ENCODE measurements at regions not wholly inside any gene's neighbourhood (a gene's known extent, or its start where the extent isn't known, plus 50 kb on each side); places are given as distances from the start of the nearest gene placed in this dataset.

DNA sequence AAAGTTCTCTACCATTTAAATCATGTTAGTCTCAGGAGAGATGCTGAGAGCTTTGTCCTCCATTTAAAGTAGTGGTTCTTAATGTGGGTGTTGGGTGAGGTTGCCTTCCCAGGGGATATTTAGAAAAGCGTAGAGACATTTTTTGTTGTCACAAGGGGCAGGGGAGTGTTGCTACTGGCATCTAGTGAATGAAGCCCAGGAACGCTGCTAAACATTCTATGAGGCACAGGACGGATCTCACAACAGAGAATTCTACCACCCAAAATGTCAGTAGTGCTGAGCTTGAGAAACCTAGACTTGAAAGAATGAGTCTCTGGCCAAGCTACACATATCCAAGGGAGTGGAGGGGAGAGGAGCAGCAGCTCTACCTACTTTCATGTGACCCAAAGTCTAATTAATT lies 60.7 kb upstream of the CTNNB1 start:
- no peaks in the 10 kb centered on the region for H3K9me3 ChIP-seq (replicated peaks in 1 of 2; ENCODE audit: control insufficient read depth in 1 of 2, insufficient read depth in 1 of 2, low read length in 2 of 2)
- no peaks in the 10 kb centered on the region for H4K20me1 ChIP-seq (ENCODE audit: insufficient read depth, low read length)
- H3K79me2 ChIP-seq (ENCODE audit: insufficient read depth, low read length), result no peaks in the 10 kb centered on the region
- H3K9ac ChIP-seq (ENCODE audit: insufficient read depth, low read length, poor library complexity, severe bottlenecking), result no peak overlapping the region
- no peak for DNase-seq
- no peak overlapping the region for H3K4me3 Mint-ChIP-seq
- peaks cover 11 to 14% of the 10 kb centered on the region in 2 donors for H3K4me1 ChIP-seq (ENCODE audit: control insufficient read depth in 1 of 2, insufficient read depth in 2 of 2, low read length in 2 of 2)
- H3K9me3 Mint-ChIP-seq, result peaks cover 0 to 12% (median 7%) of the 10 kb centered on the region in 7 donors
- H3K4me1 Mint-ChIP-seq, result peaks cover 11% of the 10 kb centered on the region
- H3K4me3 ChIP-seq (replicated peaks in 1 of 3; ENCODE audit: low read depth in 2 of 3, low read length in 3 of 3), result no peak overlapping the region
- H3K4me2 ChIP-seq (replicated peaks; ENCODE audit: extremely low read depth, low read length, poor library complexity, severe bottlenecking), result no peak overlapping the region
- no CpG with 5 or more reads among the region's 3 CpGs for WGBS (ENCODE audit: insufficient coverage)
- H3K36me3 ChIP-seq (replicated peaks in 1 of 2; ENCODE audit: control insufficient read depth in 1 of 2, insufficient read depth in 2 of 2, low read length in 2 of 2), result no peaks in the 10 kb centered on the region
- TF ChIP-seq, protein P1, sequence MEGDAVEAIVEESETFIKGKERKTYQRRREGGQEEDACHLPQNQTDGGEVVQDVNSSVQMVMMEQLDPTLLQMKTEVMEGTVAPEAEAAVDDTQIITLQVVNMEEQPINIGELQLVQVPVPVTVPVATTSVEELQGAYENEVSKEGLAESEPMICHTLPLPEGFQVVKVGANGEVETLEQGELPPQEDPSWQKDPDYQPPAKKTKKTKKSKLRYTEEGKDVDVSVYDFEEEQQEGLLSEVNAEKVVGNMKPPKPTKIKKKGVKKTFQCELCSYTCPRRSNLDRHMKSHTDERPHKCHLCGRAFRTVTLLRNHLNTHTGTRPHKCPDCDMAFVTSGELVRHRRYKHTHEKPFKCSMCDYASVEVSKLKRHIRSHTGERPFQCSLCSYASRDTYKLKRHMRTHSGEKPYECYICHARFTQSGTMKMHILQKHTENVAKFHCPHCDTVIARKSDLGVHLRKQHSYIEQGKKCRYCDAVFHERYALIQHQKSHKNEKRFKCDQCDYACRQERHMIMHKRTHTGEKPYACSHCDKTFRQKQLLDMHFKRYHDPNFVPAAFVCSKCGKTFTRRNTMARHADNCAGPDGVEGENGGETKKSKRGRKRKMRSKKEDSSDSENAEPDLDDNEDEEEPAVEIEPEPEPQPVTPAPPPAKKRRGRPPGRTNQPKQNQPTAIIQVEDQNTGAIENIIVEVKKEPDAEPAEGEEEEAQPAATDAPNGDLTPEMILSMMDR (IDR thresholded peaks at IDR 0.05), result no peak
- H3K27me3 Mint-ChIP-seq (ENCODE audit: low read depth in 3 of 3), result peaks cover 0 to 1% (median 0%) of the 10 kb centered on the region in 3 donors
- intact Hi-C loops (cut with micrococcal nuclease), result no loop called here
- H2AFZ ChIP-seq (ENCODE audit: insufficient read depth, low read depth, low read length, poor library complexity, severe bottlenecking), result no peak overlapping the region
- no peaks in the 10 kb centered on the region for H3K27me3 ChIP-seq (ENCODE audit: control insufficient read depth in 2 of 2, insufficient read depth in 2 of 2, low read length in 2 of 2)
- H3K27ac ChIP-seq (ENCODE audit: low read depth in 1 of 2, low read length in 2 of 2), result no peak overlapping the region
- no peaks in the 10 kb centered on the region for H3K36me3 Mint-ChIP-seq
- H3K27ac Mint-ChIP-seq, result peak overlapping the region in 4 of 7 donors; percentile 16 to 73 (median 20)

DNA sequence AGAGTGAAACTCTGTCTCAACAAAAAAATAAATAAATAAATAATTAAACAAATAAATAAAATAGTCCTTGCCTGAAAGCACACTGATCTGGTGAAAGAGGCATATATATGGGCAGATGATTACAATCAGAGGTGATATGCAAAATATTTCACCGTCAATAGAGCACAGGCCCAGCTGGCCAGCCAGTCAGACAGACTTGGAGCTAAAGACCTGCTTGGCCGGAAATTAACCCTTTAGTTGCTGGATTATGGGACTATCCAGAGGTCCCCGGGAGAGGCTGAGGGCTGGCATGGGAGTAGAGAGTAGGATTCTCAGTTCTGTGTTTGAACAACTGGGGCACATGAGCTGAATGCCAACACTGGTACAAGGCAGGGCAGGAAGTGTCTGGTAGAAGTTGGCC lies 59.1 kb upstream of the CTNNB1 start:
- Histone ChIP-seq H3K27me3 (ENCODE audit: control insufficient read depth in 2 of 2, insufficient read depth in 2 of 2, low read length in 2 of 2) (no peaks in the 10 kb centered on the region), H3K4me1 (ENCODE audit: control insufficient read depth in 1 of 2, insufficient read depth in 2 of 2, low read length in 2 of 2) (peaks cover 11 to 14% of the 10 kb centered on the region in 2 donors), H3K79me2 (ENCODE audit: insufficient read depth, low read length) (no peaks in the 10 kb centered on the region), H3K4me3 (replicated peaks in 1 of 3; ENCODE audit: low read depth in 2 of 3, low read length in 3 of 3) (no peak overlapping the region), H2AFZ (ENCODE audit: insufficient read depth, low read depth, low read length, poor library complexity, severe bottlenecking) (no peak overlapping the region), H3K9me3 (replicated peaks in 1 of 2; ENCODE audit: control insufficient read depth in 1 of 2, insufficient read depth in 1 of 2, low read length in 2 of 2) (no peaks in the 10 kb centered on the region), H3K36me3 (replicated peaks in 1 of 2; ENCODE audit: control insufficient read depth in 1 of 2, insufficient read depth in 2 of 2, low read length in 2 of 2) (no peaks in the 10 kb centered on the region), H3K4me2 (replicated peaks; ENCODE audit: extremely low read depth, low read length, poor library complexity, severe bottlenecking) (no peak overlapping the region), H3K9ac (ENCODE audit: insufficient read depth, low read length, poor library complexity, severe bottlenecking) (no peak overlapping the region), H4K20me1 (ENCODE audit: insufficient read depth, low read length) (no peaks in the 10 kb centered on the region), H3K27ac (ENCODE audit: low read depth in 1 of 2, low read length in 2 of 2) (no peak overlapping the region)
- no peak for DNase-seq
- Mint-ChIP-seq H3K36me3 (no peaks in the 10 kb centered on the region), H3K9me3 (peaks cover 0 to 10% (median 7%) of the 10 kb centered on the region in 7 donors), H3K27ac (no peak overlapping the region), H3K4me1 (peaks cover 11% of the 10 kb centered on the region), H3K27me3 (ENCODE audit: low read depth in 3 of 3) (peaks cover 0 to 1% (median 0%) of the 10 kb centered on the region in 3 donors), H3K4me3 (no peak overlapping the region)
- WGBS (ENCODE audit: insufficient coverage), result 100% methylated on average over 3 of the region's 3 CpGs
- intact Hi-C loops (cut with micrococcal nuclease), result no loop called here
- TF ChIP-seq, protein P1 (IDR thresholded peaks at IDR 0.05), result no peak

Data from CD14-positive monocyte (primary cell).